ENCODE measurements at regions not wholly inside any gene's neighbourhood (a gene's known extent, or its start where the extent isn't known, plus 50 kb on each side); places are given as distances from the start of the nearest gene placed in this dataset.

DNA sequence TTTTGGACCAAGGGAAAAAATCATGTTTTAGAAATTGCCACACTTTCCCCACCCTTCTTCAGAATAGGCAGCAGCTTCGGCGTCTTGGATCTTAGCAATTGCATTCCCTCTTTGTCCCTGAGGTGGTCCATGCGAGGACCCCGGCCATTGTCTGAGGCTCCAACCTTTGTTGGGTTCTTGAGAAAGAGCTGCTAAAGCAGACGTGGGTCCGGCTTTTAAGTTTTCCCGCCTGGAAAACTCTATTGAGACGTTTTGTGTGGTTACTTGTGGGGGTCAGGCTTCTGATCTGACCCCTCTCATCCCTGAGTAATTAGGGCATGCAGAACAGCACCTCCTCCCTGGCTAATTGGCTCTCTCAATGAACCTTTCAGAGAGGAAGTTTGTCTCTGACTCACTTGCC, 509.6 kb upstream of the TNC start:
- TF ChIP-seq EZH2 (IDR thresholded peaks at IDR 0.05; ENCODE audit: borderline replicate concordance, low read depth, low read length, severe bottlenecking): no peak
- TF ChIP-seq, protein P1, sequence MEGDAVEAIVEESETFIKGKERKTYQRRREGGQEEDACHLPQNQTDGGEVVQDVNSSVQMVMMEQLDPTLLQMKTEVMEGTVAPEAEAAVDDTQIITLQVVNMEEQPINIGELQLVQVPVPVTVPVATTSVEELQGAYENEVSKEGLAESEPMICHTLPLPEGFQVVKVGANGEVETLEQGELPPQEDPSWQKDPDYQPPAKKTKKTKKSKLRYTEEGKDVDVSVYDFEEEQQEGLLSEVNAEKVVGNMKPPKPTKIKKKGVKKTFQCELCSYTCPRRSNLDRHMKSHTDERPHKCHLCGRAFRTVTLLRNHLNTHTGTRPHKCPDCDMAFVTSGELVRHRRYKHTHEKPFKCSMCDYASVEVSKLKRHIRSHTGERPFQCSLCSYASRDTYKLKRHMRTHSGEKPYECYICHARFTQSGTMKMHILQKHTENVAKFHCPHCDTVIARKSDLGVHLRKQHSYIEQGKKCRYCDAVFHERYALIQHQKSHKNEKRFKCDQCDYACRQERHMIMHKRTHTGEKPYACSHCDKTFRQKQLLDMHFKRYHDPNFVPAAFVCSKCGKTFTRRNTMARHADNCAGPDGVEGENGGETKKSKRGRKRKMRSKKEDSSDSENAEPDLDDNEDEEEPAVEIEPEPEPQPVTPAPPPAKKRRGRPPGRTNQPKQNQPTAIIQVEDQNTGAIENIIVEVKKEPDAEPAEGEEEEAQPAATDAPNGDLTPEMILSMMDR (IDR thresholded peaks at IDR 0.05; ENCODE audit: borderline replicate concordance, extremely low read depth, low read length, poor library complexity, severe bottlenecking): no peak

All from DND-41 (cell line).